Posterior cingulate gyrus (tissue), 11 donors: ENCODE measurements at regions not wholly inside any gene's neighbourhood (a gene's known extent, or its start where the extent isn't known, plus 50 kb on each side); places are given as distances from the start of the nearest gene placed in this dataset.

Experiments
- DNase-seq, 10 donors: peaks; one replicate each; pipeline versions ENCODE4 v3.0.0 to v3.0.0-alpha.2; 2020 to 2021; ENCODE audit warnings: mixed read lengths in 3 of 10
- intact Hi-C: fragments of 100-400 bp; cut with DNase I; formaldehyde crosslinking; loops from one replicate; pipeline ENCODE4 v1.15.1; 2023

- intact Hi-C loops = no loop called here
- DNase-seq = no peak
These were observed 73.2 kb upstream of the NR3C1 start for GRCh38 chr5:143476601-143477211.

GRCh38 chr5:143474616-143475015 is 71.1 kb upstream of the NR3C1 start:
- intact Hi-C loops = no loop called here
- no peak for DNase-seq

GRCh38 chr5:143473481-143473880 is 70.0 kb upstream of the NR3C1 start:
- no peak for DNase-seq
- intact Hi-C loops = no loop called here

- DNase-seq = no peak
- intact Hi-C loops = no loop called here
These were observed 69.1 kb upstream of the NR3C1 start for GRCh38 chr5:143472576-143472975.

- no peak for DNase-seq
- intact Hi-C loops = no loop called here
These were observed 68.4 kb upstream of the NR3C1 start for GRCh38 chr5:143471666-143472464.

GRCh38 chr5:143471041-143471509 is 67.6 kb upstream of the NR3C1 start:
- DNase-seq = no peak
- intact Hi-C loops = no loop called here

GRCh38 chr5:143470120-143470519 is 66.6 kb upstream of the NR3C1 start:
- DNase-seq = no peak

GRCh38 chr5:143469125-143469524 is 65.6 kb upstream of the NR3C1 start:
- intact Hi-C loops = no loop called here
- no peak for DNase-seq

More at GRCh38 chr5:143470120-143470519, 66.6 kb upstream of the NR3C1 start:
- intact Hi-C loops = no loop called here

- DNase-seq = no peak
- intact Hi-C loops = no loop called here
These were observed 63.1 kb upstream of the NR3C1 start for GRCh38 chr5:143466632-143467031.

- DNase-seq = no peak
- intact Hi-C loops = no loop called here
These were observed 61.4 kb upstream of the NR3C1 start for GRCh38 chr5:143464723-143465490.

- intact Hi-C loops = no loop called here
- DNase-seq = no peak
These were observed 58.9 kb upstream of the NR3C1 start for GRCh38 chr5:143462431-143462830.

GRCh38 chr5:143459433-143459832 is 55.9 kb upstream of the NR3C1 start:
- intact Hi-C loops = no loop called here
- no peak for DNase-seq

- intact Hi-C loops = no loop called here
- DNase-seq = no peak
These were observed 53.6 kb upstream of the NR3C1 start for GRCh38 chr5:143456952-143457547.

- intact Hi-C loops = no loop called here
- no peak for DNase-seq
These were observed 51.5 kb upstream of the NR3C1 start for GRCh38 chr5:143454936-143455516.

- intact Hi-C loops = no loop called here
- no peak for DNase-seq
These were observed 50.2 kb upstream of the NR3C1 start for GRCh38 chr5:143453720-143454119.
